ENCODE measurements at regions not wholly inside any gene's neighbourhood (a gene's known extent, or its start where the extent isn't known, plus 50 kb on each side); places are given as distances from the start of the nearest gene placed in this dataset.

- no peak for TF ChIP-seq CTCF (IDR thresholded peaks at IDR 0.05)
- TF ChIP-seq EZH2 (IDR thresholded peaks at IDR 0.05) = no peak
Observed at GRCh38 chr5:108660291-108660690, 87.4 kb upstream of the FER start.

All from neural progenitor cell (in vitro differentiated cells).